ENCODE measurements at regions not wholly inside any gene's neighbourhood (a gene's known extent, or its start where the extent isn't known, plus 50 kb on each side); places are given as distances from the start of the nearest gene placed in this dataset.

DNA sequence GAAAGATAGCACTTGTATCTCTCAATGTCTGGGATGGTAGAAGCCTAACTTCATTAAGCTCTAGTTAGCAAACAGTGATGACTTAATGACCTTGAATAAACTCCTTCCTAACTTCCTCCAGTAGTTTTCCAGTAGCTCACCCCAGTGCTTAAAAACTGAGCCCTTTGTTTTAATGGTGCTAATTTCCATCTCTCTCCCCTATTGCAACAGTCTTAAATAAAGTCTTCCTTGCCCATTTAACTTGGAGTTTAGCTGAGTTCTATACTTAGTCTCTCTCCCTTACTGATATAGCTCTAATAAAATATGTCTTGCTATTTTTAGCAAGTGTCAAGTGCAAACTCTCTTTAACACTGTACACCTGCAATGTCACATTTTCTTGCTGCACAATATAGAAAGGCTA, 267.0 kb downstream of the CCDC85A start:
- H3K27ac ChIP-seq, result no peak overlapping the region
- no peak for TF ChIP-seq EP300 (IDR thresholded peaks at IDR 0.05)
- TF ChIP-seq, protein P1, sequence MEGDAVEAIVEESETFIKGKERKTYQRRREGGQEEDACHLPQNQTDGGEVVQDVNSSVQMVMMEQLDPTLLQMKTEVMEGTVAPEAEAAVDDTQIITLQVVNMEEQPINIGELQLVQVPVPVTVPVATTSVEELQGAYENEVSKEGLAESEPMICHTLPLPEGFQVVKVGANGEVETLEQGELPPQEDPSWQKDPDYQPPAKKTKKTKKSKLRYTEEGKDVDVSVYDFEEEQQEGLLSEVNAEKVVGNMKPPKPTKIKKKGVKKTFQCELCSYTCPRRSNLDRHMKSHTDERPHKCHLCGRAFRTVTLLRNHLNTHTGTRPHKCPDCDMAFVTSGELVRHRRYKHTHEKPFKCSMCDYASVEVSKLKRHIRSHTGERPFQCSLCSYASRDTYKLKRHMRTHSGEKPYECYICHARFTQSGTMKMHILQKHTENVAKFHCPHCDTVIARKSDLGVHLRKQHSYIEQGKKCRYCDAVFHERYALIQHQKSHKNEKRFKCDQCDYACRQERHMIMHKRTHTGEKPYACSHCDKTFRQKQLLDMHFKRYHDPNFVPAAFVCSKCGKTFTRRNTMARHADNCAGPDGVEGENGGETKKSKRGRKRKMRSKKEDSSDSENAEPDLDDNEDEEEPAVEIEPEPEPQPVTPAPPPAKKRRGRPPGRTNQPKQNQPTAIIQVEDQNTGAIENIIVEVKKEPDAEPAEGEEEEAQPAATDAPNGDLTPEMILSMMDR (IDR thresholded peaks at IDR 0.05), result no peak
- no peak for ATAC-seq
- no peak overlapping the region for H3K4me3 ChIP-seq
- no peaks in the 10 kb centered on the region for H3K27me3 ChIP-seq
- no peaks in the 10 kb centered on the region for H3K36me3 ChIP-seq
- H3K4me1 ChIP-seq, result no peaks in the 10 kb centered on the region
- H3K9me3 ChIP-seq, result no peaks in the 10 kb centered on the region

DNA sequence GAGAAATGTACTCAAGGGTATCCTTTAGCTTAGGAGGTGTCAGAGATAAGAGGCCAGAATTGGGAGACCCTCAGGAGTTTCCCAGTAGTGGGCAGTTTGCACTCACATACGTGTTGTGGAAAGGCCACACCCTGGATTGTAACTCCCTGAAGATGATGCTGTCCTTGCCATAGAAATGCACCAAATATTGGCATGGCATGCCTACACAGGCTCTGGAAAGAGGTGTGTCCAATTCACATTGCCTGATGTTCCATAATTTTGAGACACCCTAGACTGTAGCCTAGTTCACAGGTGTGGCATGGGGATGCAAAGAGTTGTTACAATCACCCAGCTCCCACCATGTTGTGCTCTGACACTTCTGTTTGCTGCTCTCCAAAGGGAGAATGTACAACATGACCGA, 271.9 kb downstream of the CCDC85A start:
- WGBS, 2 donors (ENCODE audit: low coverage in 1 of 2), result 76 to 87% methylated on average over 2 of the region's 2 CpGs
- ATAC-seq, result no peak
- Histone ChIP-seq H3K4me3 (no peak overlapping the region), H3K9me3 (no peaks in the 10 kb centered on the region), H3K27me3 (no peaks in the 10 kb centered on the region), H3K27ac (no peak overlapping the region), H3K4me1 (no peaks in the 10 kb centered on the region), H3K36me3 (no peaks in the 10 kb centered on the region)
- no peak for TF ChIP-seq POLR2A (IDR thresholded peaks at IDR 0.05)
- TF ChIP-seq POLR2AphosphoS5 (IDR thresholded peaks at IDR 0.05), result no peak
- no peak for TF ChIP-seq EP300 (IDR thresholded peaks at IDR 0.05)
- TF ChIP-seq, protein P1 (IDR thresholded peaks at IDR 0.05), result no peak

DNA sequence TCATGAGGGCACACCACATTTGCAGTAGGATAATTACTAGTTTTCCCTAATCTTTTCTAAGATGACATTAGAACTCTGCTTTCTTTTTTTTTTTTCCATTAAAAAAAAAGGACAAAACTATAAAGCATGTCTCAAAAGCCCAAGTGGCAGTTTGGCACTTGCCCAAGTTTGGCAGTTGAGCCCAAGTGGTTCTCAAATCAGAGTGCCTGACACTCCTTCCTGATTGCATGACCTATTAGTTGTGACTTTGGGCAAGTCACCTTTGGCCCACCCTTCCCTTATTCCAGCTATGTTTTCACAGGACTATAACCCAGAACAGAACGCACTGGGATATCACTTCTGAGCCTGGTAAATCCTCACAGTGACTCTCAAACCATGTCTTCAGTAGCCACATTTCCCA, 273.0 kb downstream of the CCDC85A start:
- H3K27me3 ChIP-seq, result no peaks in the 10 kb centered on the region
- H3K4me3 ChIP-seq, result no peak overlapping the region
- H3K9me3 ChIP-seq, result no peaks in the 10 kb centered on the region
- no peaks in the 10 kb centered on the region for H3K36me3 ChIP-seq
- TF ChIP-seq, protein P1 (IDR thresholded peaks at IDR 0.05), result no peak
- no peak overlapping the region for H3K27ac ChIP-seq
- H3K4me1 ChIP-seq, result no peaks in the 10 kb centered on the region
- no peak for ATAC-seq
- no CpG with 5 or more reads among the region's 1 CpG for WGBS, 2 donors (ENCODE audit: low coverage in 1 of 2)

DNA sequence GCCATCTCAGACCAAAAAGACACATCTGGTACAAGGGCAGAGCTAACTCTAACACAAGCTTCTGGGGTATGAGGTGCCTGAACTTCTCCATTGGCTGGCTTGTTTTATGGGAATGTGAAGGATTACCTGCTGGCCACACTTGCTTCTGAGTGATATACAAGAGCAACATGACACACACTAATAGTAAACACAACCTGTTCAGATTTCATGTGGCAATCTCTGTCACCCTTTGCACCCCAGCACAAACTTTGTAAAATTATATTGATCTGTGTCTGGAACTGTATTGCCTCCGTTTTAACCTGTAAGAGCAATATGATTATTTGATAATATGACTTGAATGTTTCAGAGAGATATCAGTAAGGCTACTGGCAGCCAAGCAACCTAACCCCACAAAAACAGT, 276.7 kb downstream of the CCDC85A start:
- Histone ChIP-seq H3K27ac (no peak overlapping the region), H3K36me3 (no peaks in the 10 kb centered on the region), H3K4me1 (no peaks in the 10 kb centered on the region), H3K9me3 (peaks cover 0 to 7% (median 0%) of the 10 kb centered on the region in 3 donors), H3K27me3 (no peaks in the 10 kb centered on the region), H3K4me3 (no peak overlapping the region)
- no peak for ATAC-seq
- WGBS, 2 donors (ENCODE audit: low coverage in 1 of 2), result 100% methylated on average over 1 of the region's 1 CpG; no CpG with 5 or more reads in 1 of the 2 donors
- TF ChIP-seq POLR2A (IDR thresholded peaks at IDR 0.05) (no peak), EP300 (IDR thresholded peaks at IDR 0.05) (no peak), POLR2AphosphoS5 (IDR thresholded peaks at IDR 0.05) (no peak)
- TF ChIP-seq, protein P1 (IDR thresholded peaks at IDR 0.05), result no peak

DNA sequence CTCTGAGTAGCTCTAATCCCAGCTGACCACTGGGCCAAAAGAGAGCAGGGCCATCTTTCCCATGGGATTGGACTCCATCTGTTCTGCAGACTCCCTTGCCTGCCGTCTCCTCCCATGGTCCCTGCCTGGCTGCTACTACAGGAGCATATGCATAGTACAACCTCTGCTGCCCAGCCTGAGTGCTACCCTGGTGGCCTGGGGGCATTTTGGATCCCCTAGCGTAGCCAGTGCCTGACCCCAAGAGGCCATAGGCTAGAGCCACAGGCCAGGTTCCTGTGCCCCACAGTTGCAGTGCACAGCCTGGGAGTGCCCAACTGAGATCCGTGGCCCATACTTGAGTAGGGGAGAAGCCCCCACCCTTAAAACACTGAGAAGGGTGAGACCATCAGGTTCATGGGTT, 280.3 kb downstream of the CCDC85A start:
- Histone ChIP-seq H3K36me3 (no peaks in the 10 kb centered on the region), H3K27ac (no peak overlapping the region), H3K4me3 (no peak overlapping the region), H3K9me3 (peaks cover 0 to 7% (median 0%) of the 10 kb centered on the region in 3 donors), H3K27me3 (no peaks in the 10 kb centered on the region), H3K4me1 (no peaks in the 10 kb centered on the region)
- WGBS, 2 donors (ENCODE audit: low coverage in 1 of 2), result no CpG with 5 or more reads among the region's 3 CpGs
- ATAC-seq, result no peak
- TF ChIP-seq EP300 (IDR thresholded peaks at IDR 0.05), result no peak
- TF ChIP-seq, protein P1 (IDR thresholded peaks at IDR 0.05), result no peak
- no peak for TF ChIP-seq POLR2AphosphoS5 (IDR thresholded peaks at IDR 0.05)
